HL-60 (cell line): ENCODE measurements at regions not wholly inside any gene's neighbourhood (a gene's known extent, or its start where the extent isn't known, plus 50 kb on each side); places are given as distances from the start of the nearest gene placed in this dataset.

Experiments used
- CTCF ChIP-seq: IDR thresholded peaks from one replicate; pipeline ENCODE4 v1.5.1; 2011; ENCODE audit warnings: low read length, control low read depth, inconsistent platforms; ENCODE audit not compliant: insufficient read depth
- POLR2AphosphoS5 ChIP-seq: IDR thresholded peaks from 2 replicates; pipeline ENCODE4 v1.6.1; 2012; ENCODE audit warnings: low read depth
- REST ChIP-seq: IDR thresholded peaks from 2 replicates; pipeline ENCODE4 v1.6.1; 2012; ENCODE audit warnings: low read depth; ENCODE audit not compliant: insufficient replicate concordance

- no peak for TF ChIP-seq CTCF
- no peak for TF ChIP-seq REST
- no peak for TF ChIP-seq POLR2AphosphoS5
These were observed 50.3 kb upstream of the SP3 start for GRCh38 chr2:174015428-174015827.
